NB4 (cell line): ENCODE measurements at regions not wholly inside any gene's neighbourhood (a gene's known extent, or its start where the extent isn't known, plus 50 kb on each side); places are given as distances from the start of the nearest gene placed in this dataset.

Experiments used
- DNase-seq: peaks from one replicate; pipeline ENCODE4 v3.0.0; 2010; ENCODE audit warnings: low read depth
- H3K4me3 ChIP-seq: one replicate; pipeline ENCODE4 v1.5.1; 2011; ENCODE audit warnings: mild to moderate bottlenecking, low read depth, low read length, moderate library complexity
- CTCF ChIP-seq: IDR thresholded peaks from one replicate; pipeline ENCODE4 v1.5.1; 2012; ENCODE audit warnings: low read depth, low read length
- MAX ChIP-seq: IDR thresholded peaks from 2 replicates; pipeline ENCODE4 v1.6.1; 2011; ENCODE audit warnings: low read depth, low read length
- MYC ChIP-seq: IDR thresholded peaks from 2 replicates; pipeline ENCODE4 v1.6.1; 2011; ENCODE audit warnings: low read depth, low read length
- POLR2A ChIP-seq: IDR thresholded peaks from 2 replicates; pipeline ENCODE4 v1.6.1; 2011; ENCODE audit warnings: mild to moderate bottlenecking; ENCODE audit not compliant: insufficient read length; ENCODE audit errors: extremely low read depth

DNA sequence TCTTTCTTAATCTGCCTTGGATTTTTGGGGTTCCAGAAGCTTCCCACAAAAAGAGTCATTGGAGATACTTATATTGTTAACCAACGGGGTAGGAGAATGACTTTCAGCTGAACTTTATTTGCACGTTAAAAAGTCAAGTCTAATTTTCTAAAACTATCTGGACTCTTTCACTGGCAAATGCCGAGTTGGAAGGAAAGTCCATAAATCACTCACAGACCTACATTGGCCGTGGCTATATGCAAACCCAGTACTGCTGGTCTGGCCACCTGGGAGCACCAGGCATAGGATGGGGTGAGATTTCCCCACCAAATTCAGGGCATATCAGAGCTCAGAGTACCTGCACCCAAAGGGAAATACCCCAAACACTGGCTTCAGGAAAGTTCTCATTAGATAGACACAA, 71.3 kb upstream of the SALL4 start:
- no peak for TF ChIP-seq CTCF
- TF ChIP-seq MAX: no peak
- no peak for TF ChIP-seq POLR2A
- no peak for TF ChIP-seq MYC
- DNase-seq: no peak

GRCh38 chr20:51871943-51872342, 69.6 kb upstream of the SALL4 start:
- no peak for TF ChIP-seq MAX
- no peak for TF ChIP-seq POLR2A
- TF ChIP-seq MYC: no peak
- no peak for TF ChIP-seq CTCF
- no peak for DNase-seq
- no peak overlapping the region for H3K4me3 ChIP-seq

More for the DNA sequence above, 71.3 kb upstream of the SALL4 start:
- H3K4me3 ChIP-seq: no peak overlapping the region

- no peak overlapping the region for H3K4me3 ChIP-seq
- no peak for DNase-seq
- no peak for TF ChIP-seq POLR2A
- TF ChIP-seq CTCF: no peak
- TF ChIP-seq MAX: no peak
- no peak for TF ChIP-seq MYC
Measured at GRCh38 chr20:51869002-51869401, 66.7 kb upstream of the SALL4 start.

GRCh38 chr20:51867251-51867650, 64.9 kb upstream of the SALL4 start:
- no peak for DNase-seq

GRCh38 chr20:51864967-51865366, 62.6 kb upstream of the SALL4 start:
- no peak overlapping the region for H3K4me3 ChIP-seq
- no peak for TF ChIP-seq MYC
- TF ChIP-seq CTCF: no peak
- TF ChIP-seq POLR2A: no peak
- TF ChIP-seq MAX: no peak
- DNase-seq: no peak

More at GRCh38 chr20:51867251-51867650, 64.9 kb upstream of the SALL4 start:
- TF ChIP-seq MAX (no peak), MYC (no peak)
- no peak overlapping the region for H3K4me3 ChIP-seq

DNA sequence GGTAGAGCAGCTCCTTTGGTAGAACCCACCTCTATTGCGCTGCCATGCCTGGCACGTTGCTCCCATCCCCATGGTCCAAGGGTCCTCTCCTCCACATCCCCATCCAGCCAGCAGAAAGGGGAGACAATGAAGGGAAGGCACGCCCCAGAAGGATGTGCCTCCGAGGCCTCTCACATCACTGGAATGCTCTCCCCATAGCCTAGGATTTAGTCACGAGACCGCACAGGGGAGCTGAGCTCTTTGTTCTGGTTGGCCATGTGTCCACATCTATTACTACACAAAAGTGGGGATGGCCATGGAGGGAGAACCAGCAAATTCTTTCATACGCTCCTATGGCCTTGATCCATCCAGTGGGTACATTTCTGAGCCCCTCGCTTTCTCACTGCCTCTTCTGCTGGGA, 60.5 kb upstream of the SALL4 start:
- no peak for DNase-seq
- H3K4me3 ChIP-seq: no peak overlapping the region
- no peak for TF ChIP-seq CTCF
- no peak for TF ChIP-seq MYC
- no peak for TF ChIP-seq POLR2A
